NT2/D1 (cell line): ENCODE measurements at regions not wholly inside any gene's neighbourhood (a gene's known extent, or its start where the extent isn't known, plus 50 kb on each side); places are given as distances from the start of the nearest gene placed in this dataset.

ENCODE experiments used
- SUZ12 ChIP-seq: IDR thresholded peaks from 2 replicates; pipeline ENCODE4 v1.6.1; 2011; ENCODE audit not compliant: insufficient read length, insufficient read depth; ENCODE audit errors: extremely low read depth
- YY1 ChIP-seq: IDR thresholded peaks from 2 replicates; pipeline ENCODE4 v1.6.1; 2011; ENCODE audit not compliant: insufficient read length, insufficient read depth
- ZNF274 ChIP-seq: IDR thresholded peaks from 2 replicates; pipeline ENCODE4 v1.6.1; 2011; ENCODE audit warnings: mild to moderate bottlenecking, low read depth, low read length

DNA sequence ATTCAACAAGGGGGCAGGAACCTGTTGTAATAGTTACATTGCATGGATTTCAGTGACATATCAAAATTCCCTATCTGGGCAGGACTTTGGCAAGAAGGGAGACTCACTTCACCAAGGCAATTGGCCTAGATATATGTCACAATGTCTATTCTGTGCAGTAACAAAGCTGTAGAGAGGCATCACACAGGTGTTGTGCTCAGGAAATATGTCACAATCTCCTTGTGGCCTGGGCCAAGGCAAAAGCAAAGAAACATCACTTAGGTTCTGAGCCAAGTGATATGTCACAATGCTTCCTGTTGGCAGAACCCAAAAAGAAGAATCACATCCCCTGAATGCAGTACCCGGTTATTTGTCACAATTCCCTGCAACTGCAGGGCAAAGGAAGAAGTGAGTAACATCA lies 1020.9 kb upstream of the AMELY start:
- TF ChIP-seq YY1 (no peak), ZNF274 (no peak), SUZ12 (no peak)
